Prostate gland (tissue), 2 donors: ENCODE measurements at regions not wholly inside any gene's neighbourhood (a gene's known extent, or its start where the extent isn't known, plus 50 kb on each side); places are given as distances from the start of the nearest gene placed in this dataset.
A peak's percentile ranks its signal among the peaks of the same experiment; 100 is the strongest.

Experiments
- DNase-seq: peaks from one replicate; pipeline ENCODE4 v3.0.0-alpha.2; 2019; ENCODE audit warnings: low spot score
- H3K27ac ChIP-seq, 2 donors: fragments of 200-600 bp; sonication (generic); 2 replicates each; pipeline ENCODE4 v1.5.1; 2017 to 2019
- H3K27me3 ChIP-seq: fragments of 200-600 bp; sonication (generic); replicated peaks from 2 replicates; pipeline ENCODE4 v1.5.1; 2019; ENCODE audit not compliant: insufficient read depth
- H3K36me3 ChIP-seq, 2 donors: fragments of 200-600 bp; sonication (generic); 1 replicate in 1 of 2; 2 replicates in 1 of 2; pipeline versions ENCODE4 v1.5.1 to v1.8.1; 2017 to 2019
- H3K4me1 ChIP-seq: fragments of 200-600 bp; sonication (generic); replicated peaks from 2 replicates; pipeline ENCODE4 v1.5.1; 2019
- H3K4me3 ChIP-seq, 2 donors: fragments of 200-600 bp; sonication (generic); 2 replicates each; pipeline ENCODE4 v1.5.1; 2017 to 2019
- H3K9me3 ChIP-seq: fragments of 200-600 bp; sonication (generic); 2 replicates; pipeline ENCODE4 v1.5.1; 2017
- POLR2A ChIP-seq: fragments of 450-650 bp; IDR thresholded peaks from one replicate; pipeline ENCODE4 v1.6.1; 2016; ENCODE audit warnings: antibody characterized with exemption, mild to moderate bottlenecking
- POLR2AphosphoS5 ChIP-seq: sonication (generic); formaldehyde crosslinking; IDR thresholded peaks from one replicate; pipeline ENCODE4 v1.6.1; 2017; ENCODE audit warnings: antibody characterized with exemption
- WGBS: methylation state at CpG from one replicate; pipeline ENCODE4 v1.1.5; 2018; 5-methylcytosine and 5-hydroxymethylcytosine counted together
- intact Hi-C: fragments of 100-400 bp; cut with DNase I; formaldehyde crosslinking; loops from one replicate; pipeline ENCODE4 v1.14.2; 2022
- TF ChIP-seq, protein P1 (sequence below), 4 experiments: fragments of 200-600 bp in 2 of 4; fragments of 450-650 bp in 2 of 4; sonication (generic) in 2 of 4; IDR thresholded peaks; 1 replicate in 3 of 4; 2 replicates in 1 of 4; pipeline ENCODE4 v1.5.1; 2016 to 2019; ENCODE audit warnings: antibody characterized with exemption in 4 of 4, mild to moderate bottlenecking in 2 of 4, moderate library complexity in 2 of 4

DNA sequence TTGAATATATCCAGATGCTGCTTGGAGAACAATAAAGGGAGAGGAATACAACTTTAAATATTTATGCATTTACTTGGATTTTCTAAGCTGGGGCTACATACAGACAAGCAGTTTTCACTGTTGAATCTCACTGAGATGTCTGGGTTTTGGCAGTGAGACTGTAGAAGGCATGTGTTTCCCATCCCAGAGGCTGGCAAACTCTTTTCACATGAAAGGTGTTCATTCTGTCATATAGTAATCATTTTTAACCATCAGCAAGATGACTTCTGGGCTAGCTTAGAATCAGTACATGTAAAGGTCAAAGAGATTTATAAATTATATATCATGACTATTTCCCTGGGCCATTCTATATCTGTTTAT is 218.7 kb upstream of the SGO1 start:
- Histone ChIP-seq H3K9me3 (no peaks in the 10 kb centered on the region), H3K27ac (no peak overlapping the region), H3K36me3 (no peaks in the 10 kb centered on the region), H3K4me3 (no peak overlapping the region), H3K4me1 (no peaks in the 10 kb centered on the region), H3K27me3 (no peaks in the 10 kb centered on the region)
- no peak for TF ChIP-seq POLR2A
- TF ChIP-seq POLR2AphosphoS5 = no peak
- TF ChIP-seq, protein P1, sequence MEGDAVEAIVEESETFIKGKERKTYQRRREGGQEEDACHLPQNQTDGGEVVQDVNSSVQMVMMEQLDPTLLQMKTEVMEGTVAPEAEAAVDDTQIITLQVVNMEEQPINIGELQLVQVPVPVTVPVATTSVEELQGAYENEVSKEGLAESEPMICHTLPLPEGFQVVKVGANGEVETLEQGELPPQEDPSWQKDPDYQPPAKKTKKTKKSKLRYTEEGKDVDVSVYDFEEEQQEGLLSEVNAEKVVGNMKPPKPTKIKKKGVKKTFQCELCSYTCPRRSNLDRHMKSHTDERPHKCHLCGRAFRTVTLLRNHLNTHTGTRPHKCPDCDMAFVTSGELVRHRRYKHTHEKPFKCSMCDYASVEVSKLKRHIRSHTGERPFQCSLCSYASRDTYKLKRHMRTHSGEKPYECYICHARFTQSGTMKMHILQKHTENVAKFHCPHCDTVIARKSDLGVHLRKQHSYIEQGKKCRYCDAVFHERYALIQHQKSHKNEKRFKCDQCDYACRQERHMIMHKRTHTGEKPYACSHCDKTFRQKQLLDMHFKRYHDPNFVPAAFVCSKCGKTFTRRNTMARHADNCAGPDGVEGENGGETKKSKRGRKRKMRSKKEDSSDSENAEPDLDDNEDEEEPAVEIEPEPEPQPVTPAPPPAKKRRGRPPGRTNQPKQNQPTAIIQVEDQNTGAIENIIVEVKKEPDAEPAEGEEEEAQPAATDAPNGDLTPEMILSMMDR (IDR thresholded peaks at IDR 0.05) = no peak
- DNase-seq = no peak
- intact Hi-C loops = no loop called here

DNA sequence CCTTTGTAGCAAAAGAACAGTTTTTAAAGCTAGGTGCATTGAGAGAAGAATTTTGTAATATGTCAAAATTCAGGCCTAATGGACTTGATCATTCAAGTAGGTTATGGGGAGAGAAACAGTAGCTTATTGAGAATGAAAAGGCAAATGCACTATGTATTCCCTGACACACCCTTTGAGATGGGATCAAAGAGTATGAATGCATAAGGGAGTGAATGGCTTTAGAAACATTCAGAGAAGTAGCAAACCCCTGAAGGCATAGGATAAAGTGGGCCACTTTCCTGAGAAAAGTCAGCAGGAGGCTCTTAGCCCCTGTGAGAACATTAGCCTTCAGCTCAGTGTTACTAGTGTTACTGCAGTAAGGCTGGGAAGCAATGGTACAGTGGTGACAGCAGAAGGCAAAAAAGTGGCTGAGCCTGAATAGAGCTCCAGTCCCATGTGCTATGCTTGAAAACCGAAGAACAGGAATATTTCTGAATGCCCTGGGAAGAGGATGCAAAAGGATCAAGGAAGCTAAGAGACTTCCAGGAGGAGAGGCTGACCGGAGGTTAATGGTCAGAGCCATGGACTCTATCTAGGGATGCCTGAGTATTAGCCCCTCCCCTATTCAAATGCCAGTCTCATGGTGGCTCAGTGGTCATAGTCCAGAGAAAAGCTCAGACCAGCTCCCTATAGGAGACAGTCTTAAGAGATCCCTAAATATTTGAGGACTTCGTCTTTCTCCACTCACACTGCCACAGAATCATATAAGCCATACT is 218.2 kb upstream of the SGO1 start:
- Histone ChIP-seq H3K9me3 (no peaks in the 10 kb centered on the region), H3K27ac (no peak overlapping the region)

DNA sequence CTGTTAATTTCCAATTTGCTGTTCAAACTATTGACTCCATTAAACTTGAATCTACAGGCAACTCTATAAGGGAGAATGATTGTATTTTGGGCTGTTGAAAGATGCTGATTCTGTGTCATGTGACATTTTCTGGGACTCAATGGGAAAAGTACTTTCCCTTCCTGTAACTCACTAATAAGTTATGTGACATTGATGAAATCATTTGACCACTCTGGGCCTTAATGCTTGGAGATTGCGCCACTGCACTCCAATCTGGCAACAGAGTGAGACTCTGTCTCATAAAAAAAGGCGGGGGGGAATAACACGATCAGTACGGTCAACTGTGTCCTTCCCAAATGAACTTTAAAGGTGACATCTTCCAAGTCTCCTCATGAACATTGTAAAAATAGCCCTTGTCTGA is 215.2 kb upstream of the SGO1 start:
- TF ChIP-seq, protein P1 (IDR thresholded peaks at IDR 0.05) = no peak
- no peak for TF ChIP-seq POLR2A
- peak; percentile 49 for TF ChIP-seq POLR2AphosphoS5
- no peaks in the 10 kb centered on the region for H3K4me1 ChIP-seq
- no peak for DNase-seq
- no peaks in the 10 kb centered on the region for H3K9me3 ChIP-seq
- no peak overlapping the region for H3K4me3 ChIP-seq
- H3K27me3 ChIP-seq = no peaks in the 10 kb centered on the region
- peak overlapping the region in 1 of 2 donors; percentile 39 for H3K27ac ChIP-seq
- no peaks in the 10 kb centered on the region for H3K36me3 ChIP-seq
- 57% methylated on average over 4 of the region's 4 CpGs for WGBS
- intact Hi-C loops = no loop called here

More for the DNA sequence above, 218.2 kb upstream of the SGO1 start:
- no peak for TF ChIP-seq POLR2AphosphoS5
- TF ChIP-seq POLR2A = no peak
- DNase-seq = no peak
- Histone ChIP-seq H3K4me3 (no peak overlapping the region), H3K36me3 (no peaks in the 10 kb centered on the region), H3K4me1 (no peaks in the 10 kb centered on the region), H3K27me3 (no peaks in the 10 kb centered on the region)
- 97% methylated on average over 3 of the region's 3 CpGs for WGBS
- intact Hi-C loops = no loop called here

DNA sequence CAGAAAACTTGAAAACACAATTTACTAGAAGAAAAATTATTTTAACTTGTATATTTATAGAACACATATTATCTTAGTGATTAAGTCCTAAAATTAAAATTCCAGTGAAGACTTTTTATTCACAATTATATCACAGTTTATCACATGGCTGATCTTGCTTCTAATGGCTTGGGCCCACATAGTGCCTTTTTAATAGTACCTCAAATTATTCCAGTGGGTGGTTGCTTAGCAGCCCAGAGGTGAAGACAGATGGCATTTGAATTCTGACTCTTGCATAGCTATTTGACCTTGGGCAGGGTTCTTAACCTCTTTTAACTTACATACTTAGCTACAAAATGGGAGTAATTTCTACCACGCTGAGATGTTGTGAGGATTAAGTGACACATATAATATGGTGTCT is 214.7 kb upstream of the SGO1 start:
- no peak overlapping the region for H3K4me3 ChIP-seq
- peak overlapping the region in 1 of 2 donors; percentile 39 for H3K27ac ChIP-seq
- intact Hi-C loops = no loop called here
- 89% methylated on average over 1 of the region's 1 CpG for WGBS
- H3K36me3 ChIP-seq = no peaks in the 10 kb centered on the region
- no peaks in the 10 kb centered on the region for H3K27me3 ChIP-seq
- no peaks in the 10 kb centered on the region for H3K4me1 ChIP-seq
- TF ChIP-seq POLR2A (no peak), POLR2AphosphoS5 (no peak)
- TF ChIP-seq, protein P1 (IDR thresholded peaks at IDR 0.05) = no peak
- no peaks in the 10 kb centered on the region for H3K9me3 ChIP-seq
- no peak for DNase-seq

DNA sequence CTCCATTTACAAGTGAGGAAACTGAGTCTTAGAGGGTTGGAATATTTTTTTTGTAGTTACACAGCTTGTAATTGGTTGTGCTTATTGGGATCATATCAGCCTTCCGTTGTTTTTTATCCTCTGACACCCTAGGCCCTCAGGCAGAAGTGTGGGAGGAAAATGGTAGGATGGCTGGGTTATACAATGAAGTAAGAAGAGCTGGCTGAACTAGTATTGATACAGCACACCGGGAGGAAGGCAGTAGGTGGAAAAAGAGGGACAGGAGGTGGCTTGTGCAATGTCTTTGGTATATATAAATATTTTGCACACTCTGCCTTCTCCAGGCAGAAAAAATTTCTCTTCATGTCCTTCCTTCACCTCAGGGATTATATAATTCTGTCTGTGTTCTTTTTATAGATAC is 214.3 kb upstream of the SGO1 start:
- no peak for TF ChIP-seq POLR2AphosphoS5
- TF ChIP-seq, protein P1 (IDR thresholded peaks at IDR 0.05) = no peak
- TF ChIP-seq POLR2A = no peak
- no peak overlapping the region for H3K27ac ChIP-seq
- no peaks in the 10 kb centered on the region for H3K9me3 ChIP-seq
- H3K4me1 ChIP-seq = no peaks in the 10 kb centered on the region
- H3K4me3 ChIP-seq = no peak overlapping the region
- no peak for DNase-seq
- intact Hi-C loops = no loop called here
- H3K27me3 ChIP-seq = no peaks in the 10 kb centered on the region
- H3K36me3 ChIP-seq = no peaks in the 10 kb centered on the region
- WGBS = 68% methylated on average over 2 of the region's 2 CpGs
